Lower leg skin (tissue), 4 donors: ENCODE measurements at regions not wholly inside any gene's neighbourhood (a gene's known extent, or its start where the extent isn't known, plus 50 kb on each side); places are given as distances from the start of the nearest gene placed in this dataset.

ENCODE experiments used
- DNase-seq, 2 donors: peaks; one replicate each; pipeline ENCODE4 v3.0.0-alpha.2; 2019; ENCODE audit warnings: low spot score in 2 of 2
- H3K4me3 ChIP-seq: fragments of 200-600 bp; sonication (generic); 2 replicates; pipeline ENCODE4 v1.5.1; 2017; ENCODE audit warnings: mild to moderate bottlenecking, low read depth; ENCODE audit not compliant: poor library complexity, severe bottlenecking
- POLR2A ChIP-seq, 2 donors: fragments of 450-650 bp; IDR thresholded peaks; one replicate each; pipeline ENCODE4 v1.6.1; 2016 to 2017; ENCODE audit warnings: antibody characterized with exemption in 2 of 2, mild to moderate bottlenecking in 1 of 2, moderate library complexity in 1 of 2
- WGBS, 2 donors: methylation state at CpG; one replicate each; pipeline ENCODE4 v1.1.5; 2018; 5-methylcytosine and 5-hydroxymethylcytosine counted together
- intact Hi-C: fragments of 100-400 bp; cut with DNase I; formaldehyde crosslinking; loops from one replicate; pipeline ENCODE4 v1.15.0; 2023; ENCODE audit warnings: low total_unique reads
- TF ChIP-seq, protein P1 (sequence below), 3 donors: fragments of 450-650 bp; IDR thresholded peaks; one replicate each; pipeline ENCODE4 v1.5.1; 2016; ENCODE audit warnings: antibody characterized with exemption in 3 of 3, mild to moderate bottlenecking in 3 of 3, moderate library complexity in 2 of 3

DNA sequence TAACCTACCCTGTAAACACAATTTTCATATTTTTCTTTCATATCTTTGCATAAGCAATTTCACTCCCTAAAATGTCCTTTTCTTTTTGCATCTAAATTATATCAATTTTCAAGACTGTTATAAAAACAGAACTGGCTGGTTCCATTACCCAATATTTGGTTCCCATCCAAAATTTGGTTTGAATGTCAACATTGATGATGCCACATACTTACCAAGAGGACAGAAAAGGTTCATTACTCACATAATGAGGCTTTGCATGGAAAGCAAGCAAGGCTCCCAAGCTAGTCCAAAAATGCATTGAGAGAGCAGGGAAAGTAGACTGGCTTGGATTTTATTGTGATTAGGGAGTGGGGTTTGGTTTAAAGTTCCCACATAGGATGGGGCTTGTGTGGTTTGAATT, 144.4 kb upstream of the AKIRIN2 start:
- TF ChIP-seq POLR2A (IDR thresholded peaks at IDR 0.05): no peak
- TF ChIP-seq, protein P1, sequence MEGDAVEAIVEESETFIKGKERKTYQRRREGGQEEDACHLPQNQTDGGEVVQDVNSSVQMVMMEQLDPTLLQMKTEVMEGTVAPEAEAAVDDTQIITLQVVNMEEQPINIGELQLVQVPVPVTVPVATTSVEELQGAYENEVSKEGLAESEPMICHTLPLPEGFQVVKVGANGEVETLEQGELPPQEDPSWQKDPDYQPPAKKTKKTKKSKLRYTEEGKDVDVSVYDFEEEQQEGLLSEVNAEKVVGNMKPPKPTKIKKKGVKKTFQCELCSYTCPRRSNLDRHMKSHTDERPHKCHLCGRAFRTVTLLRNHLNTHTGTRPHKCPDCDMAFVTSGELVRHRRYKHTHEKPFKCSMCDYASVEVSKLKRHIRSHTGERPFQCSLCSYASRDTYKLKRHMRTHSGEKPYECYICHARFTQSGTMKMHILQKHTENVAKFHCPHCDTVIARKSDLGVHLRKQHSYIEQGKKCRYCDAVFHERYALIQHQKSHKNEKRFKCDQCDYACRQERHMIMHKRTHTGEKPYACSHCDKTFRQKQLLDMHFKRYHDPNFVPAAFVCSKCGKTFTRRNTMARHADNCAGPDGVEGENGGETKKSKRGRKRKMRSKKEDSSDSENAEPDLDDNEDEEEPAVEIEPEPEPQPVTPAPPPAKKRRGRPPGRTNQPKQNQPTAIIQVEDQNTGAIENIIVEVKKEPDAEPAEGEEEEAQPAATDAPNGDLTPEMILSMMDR (IDR thresholded peaks at IDR 0.05): no peak
- DNase-seq: no peak
- intact Hi-C loops: no loop called here
- no peak overlapping the region for H3K4me3 ChIP-seq

- WGBS, 2 donors: 93 to 97% methylated on average over 6 of the region's 6 CpGs
- no peak overlapping the region for H3K4me3 ChIP-seq
- TF ChIP-seq POLR2A (IDR thresholded peaks at IDR 0.05): no peak
- TF ChIP-seq, protein P1 (IDR thresholded peaks at IDR 0.05): no peak
- DNase-seq: no peak
- intact Hi-C loops: no loop called here
Observed at GRCh38 chr6:87840324-87840723, 138.3 kb upstream of the AKIRIN2 start.

GRCh38 chr6:87837876-87838275, 135.8 kb upstream of the AKIRIN2 start:
- WGBS, 2 donors: 48 to 67% methylated on average over 2 of the region's 2 CpGs
- DNase-seq: no peak
- no peak for TF ChIP-seq POLR2A (IDR thresholded peaks at IDR 0.05)
- TF ChIP-seq, protein P1 (IDR thresholded peaks at IDR 0.05): no peak
- intact Hi-C loops: no loop called here
- H3K4me3 ChIP-seq: no peak overlapping the region

DNA sequence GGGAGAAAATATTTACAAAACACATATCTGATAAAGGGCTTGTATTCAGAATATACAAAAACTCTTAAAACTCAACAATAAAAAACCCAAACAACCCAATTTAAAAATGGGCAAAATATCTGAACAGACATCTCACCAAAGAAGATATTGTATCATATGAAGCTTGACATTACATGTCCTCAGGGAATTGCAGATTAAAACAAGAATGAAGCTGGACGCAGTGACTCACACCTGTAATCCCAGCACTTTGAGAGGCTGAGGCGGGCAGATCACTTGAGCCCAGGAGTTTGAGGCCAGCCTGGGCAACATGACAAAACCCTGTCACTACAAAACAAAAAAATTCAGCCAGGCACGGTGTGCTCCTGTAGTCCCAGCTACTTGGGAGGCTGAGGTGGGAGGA, 135.4 kb upstream of the AKIRIN2 start:
- no peak for DNase-seq

DNA sequence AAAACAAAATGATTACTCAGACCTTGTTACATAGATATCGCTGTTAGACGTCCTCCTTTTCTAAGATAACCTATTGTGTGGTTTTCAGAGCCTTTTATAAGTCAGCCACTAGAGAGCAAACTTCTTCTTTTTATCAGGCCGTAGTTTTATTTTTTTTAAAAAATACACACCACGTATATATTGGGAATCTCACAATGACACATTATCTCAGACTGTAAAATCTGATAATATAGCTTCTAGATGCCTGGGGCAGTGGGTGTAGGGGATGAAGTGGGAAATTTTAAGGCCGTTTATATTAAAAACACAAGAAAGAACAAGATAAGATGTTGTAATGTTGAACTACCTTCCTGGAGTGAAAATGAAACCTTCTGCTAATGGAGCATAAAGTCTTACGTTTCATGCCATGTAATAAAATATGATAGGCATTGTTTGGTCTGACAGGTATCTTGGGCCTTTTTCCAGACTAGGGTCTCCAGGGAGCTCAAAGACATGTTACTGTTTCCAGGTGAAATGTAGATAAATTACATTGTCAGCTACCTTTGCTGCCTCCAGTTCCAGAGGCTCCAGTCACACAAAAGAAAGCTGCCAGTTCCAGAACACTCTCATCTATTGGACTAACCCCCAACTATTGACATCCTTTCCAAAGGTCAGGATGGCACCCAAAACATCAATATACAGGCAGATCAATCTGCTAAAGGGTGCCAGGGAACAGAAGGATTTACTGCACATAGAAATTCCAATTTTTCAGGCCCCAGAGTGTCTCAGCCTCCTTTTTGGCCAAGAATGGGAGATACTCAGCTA, 130.2 kb upstream of the AKIRIN2 start:
- intact Hi-C loops: no loop called here
- no peak overlapping the region for H3K4me3 ChIP-seq
- no peak for DNase-seq
- 0 to 4% methylated on average over 6 of the region's 6 CpGs for WGBS, 2 donors
- no peak for TF ChIP-seq POLR2A (IDR thresholded peaks at IDR 0.05)
- TF ChIP-seq, protein P1 (IDR thresholded peaks at IDR 0.05): no peak

More for the DNA sequence above, 135.4 kb upstream of the AKIRIN2 start:
- no peak for TF ChIP-seq POLR2A (IDR thresholded peaks at IDR 0.05)
- TF ChIP-seq, protein P1 (IDR thresholded peaks at IDR 0.05): no peak
- WGBS, 2 donors: 83 to 89% methylated on average over 3 of the region's 3 CpGs
- intact Hi-C loops: no loop called here
- no peak overlapping the region for H3K4me3 ChIP-seq

GRCh38 chr6:87830907-87831306, 128.9 kb upstream of the AKIRIN2 start:
- 76 to 83% methylated on average over 4 of the region's 4 CpGs for WGBS, 2 donors
- H3K4me3 ChIP-seq: no peak overlapping the region
- intact Hi-C loops: no loop called here
- TF ChIP-seq POLR2A (IDR thresholded peaks at IDR 0.05): no peak
- TF ChIP-seq, protein P1 (IDR thresholded peaks at IDR 0.05): no peak
- no peak for DNase-seq
